Vagina (tissue), 2 donors: ENCODE measurements at regions not wholly inside any gene's neighbourhood (a gene's known extent, or its start where the extent isn't known, plus 50 kb on each side); places are given as distances from the start of the nearest gene placed in this dataset.

ENCODE experiments used
- CTCF ChIP-seq, 3 experiments: fragments of 450-650 bp in 2 of 3; fragments of 200-600 bp in 1 of 3; sonication (generic) in 1 of 3; IDR thresholded peaks; one replicate each; pipeline ENCODE4 v1.5.1; 2017 to 2019; ENCODE audit warnings: antibody characterized with exemption in 3 of 3, mild to moderate bottlenecking in 2 of 3, moderate library complexity in 2 of 3
- POLR2A ChIP-seq, 2 donors: fragments of 450-650 bp; IDR thresholded peaks; one replicate each; pipeline ENCODE4 v1.6.1; 2017; ENCODE audit warnings: antibody characterized with exemption in 2 of 2, mild to moderate bottlenecking in 2 of 2, moderate library complexity in 2 of 2
- POLR2AphosphoS5 ChIP-seq, 2 donors: sonication (generic); formaldehyde crosslinking; IDR thresholded peaks; one replicate each; pipeline ENCODE4 v1.9.0; 2017; ENCODE audit warnings: antibody characterized with exemption in 2 of 2, mild to moderate bottlenecking in 2 of 2, low read depth in 1 of 2; ENCODE audit not compliant: insufficient read depth in 1 of 2

GRCh38 chr18:62659698-62660097, 55.6 kb upstream of the PHLPP1 start:
- TF ChIP-seq POLR2AphosphoS5 (IDR thresholded peaks at IDR 0.05; ENCODE audit: insufficient read depth in 1 of 2, low read depth in 1 of 2): no peak
- no peak for TF ChIP-seq CTCF (IDR thresholded peaks at IDR 0.05)
- TF ChIP-seq POLR2A (IDR thresholded peaks at IDR 0.05): no peak
